GM12873 (cell line): ENCODE measurements at regions not wholly inside any gene's neighbourhood (a gene's known extent, or its start where the extent isn't known, plus 50 kb on each side); places are given as distances from the start of the nearest gene placed in this dataset.

Source experiments
- CTCF ChIP-seq: IDR thresholded peaks from 2 replicates; pipeline ENCODE4 v1.5.1; 2012; ENCODE audit warnings: low read depth, mild to moderate bottlenecking, moderate library complexity, low read length, control low read depth; ENCODE audit not compliant: insufficient read depth; ENCODE audit errors: missing control alignments

- TF ChIP-seq CTCF: no peak
These were observed 63.1 kb upstream of the SOX5 start for GRCh38 chr12:24012528-24012927.

GRCh38 chr12:24011927-24012507 lies 62.5 kb upstream of the SOX5 start:
- no peak for TF ChIP-seq CTCF

- TF ChIP-seq CTCF: no peak
These were observed 58.7 kb upstream of the SOX5 start for GRCh38 chr12:24008166-24008565.
